Esophagus muscularis mucosa (tissue), 4 donors: ENCODE measurements at regions not wholly inside any gene's neighbourhood (a gene's known extent, or its start where the extent isn't known, plus 50 kb on each side); places are given as distances from the start of the nearest gene placed in this dataset.

Source experiments
- EP300 ChIP-seq: sonication (generic); formaldehyde crosslinking; IDR thresholded peaks from one replicate; pipeline ENCODE4 v1.6.1; 2017; ENCODE audit warnings: antibody characterized with exemption
- POLR2A ChIP-seq: fragments of 450-650 bp; IDR thresholded peaks from one replicate; pipeline ENCODE4 v1.6.1; 2017; ENCODE audit warnings: antibody characterized with exemption, moderate library complexity, mild to moderate bottlenecking, low read depth
- POLR2AphosphoS5 ChIP-seq, 2 donors: sonication (generic); formaldehyde crosslinking; IDR thresholded peaks; one replicate each; pipeline ENCODE4 v1.6.1; 2017; ENCODE audit warnings: antibody characterized with exemption in 2 of 2
- TF ChIP-seq, protein P1 (sequence below), 3 experiments: fragments of 200-600 bp in 2 of 3; fragments of 450-650 bp in 1 of 3; sonication (generic) in 2 of 3; IDR thresholded peaks; one replicate each; pipeline ENCODE4 v1.5.1; 2017 to 2019; ENCODE audit warnings: antibody characterized with exemption in 3 of 3, mild to moderate bottlenecking in 2 of 3, moderate library complexity in 1 of 3

DNA sequence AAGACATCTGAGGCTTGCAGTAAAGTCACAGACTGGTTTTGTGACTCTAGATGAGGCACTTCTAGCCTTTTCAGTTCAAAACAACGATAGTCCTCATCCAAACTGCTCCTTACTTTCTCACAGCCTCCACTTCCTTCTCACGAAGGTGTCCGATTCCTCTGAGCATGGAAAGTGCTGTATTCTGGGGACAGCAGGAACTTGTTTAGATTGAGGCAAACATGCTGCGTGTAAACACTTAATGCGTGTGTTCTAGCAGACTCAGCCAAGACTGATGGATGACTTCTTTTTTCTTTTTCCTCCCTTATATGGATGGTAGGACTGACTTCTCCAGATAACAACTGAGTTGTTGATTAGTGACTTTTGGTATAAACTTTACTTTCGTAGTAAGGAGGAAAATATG is 80.2 kb upstream of the PRDM1 start:
- TF ChIP-seq, protein P1, sequence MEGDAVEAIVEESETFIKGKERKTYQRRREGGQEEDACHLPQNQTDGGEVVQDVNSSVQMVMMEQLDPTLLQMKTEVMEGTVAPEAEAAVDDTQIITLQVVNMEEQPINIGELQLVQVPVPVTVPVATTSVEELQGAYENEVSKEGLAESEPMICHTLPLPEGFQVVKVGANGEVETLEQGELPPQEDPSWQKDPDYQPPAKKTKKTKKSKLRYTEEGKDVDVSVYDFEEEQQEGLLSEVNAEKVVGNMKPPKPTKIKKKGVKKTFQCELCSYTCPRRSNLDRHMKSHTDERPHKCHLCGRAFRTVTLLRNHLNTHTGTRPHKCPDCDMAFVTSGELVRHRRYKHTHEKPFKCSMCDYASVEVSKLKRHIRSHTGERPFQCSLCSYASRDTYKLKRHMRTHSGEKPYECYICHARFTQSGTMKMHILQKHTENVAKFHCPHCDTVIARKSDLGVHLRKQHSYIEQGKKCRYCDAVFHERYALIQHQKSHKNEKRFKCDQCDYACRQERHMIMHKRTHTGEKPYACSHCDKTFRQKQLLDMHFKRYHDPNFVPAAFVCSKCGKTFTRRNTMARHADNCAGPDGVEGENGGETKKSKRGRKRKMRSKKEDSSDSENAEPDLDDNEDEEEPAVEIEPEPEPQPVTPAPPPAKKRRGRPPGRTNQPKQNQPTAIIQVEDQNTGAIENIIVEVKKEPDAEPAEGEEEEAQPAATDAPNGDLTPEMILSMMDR (IDR thresholded peaks at IDR 0.05): no peak
- TF ChIP-seq POLR2AphosphoS5 (IDR thresholded peaks at IDR 0.05): no peak
- TF ChIP-seq EP300: no peak
- TF ChIP-seq POLR2A: no peak
